KBM-7 (cell line): ENCODE measurements at regions not wholly inside any gene's neighbourhood (a gene's known extent, or its start where the extent isn't known, plus 50 kb on each side); places are given as distances from the start of the nearest gene placed in this dataset.

ENCODE experiments used
- DNase-seq: peaks from one replicate; pipeline ENCODE4 v3.0.0-alpha.2; 2015
- in situ Hi-C: fragments of 300-500 bp; cut with MboI; formaldehyde crosslinking; loops from 2 replicates; pipeline ENCODE4 v1.14.3; 2020; ENCODE audit warnings: low sequenced_read_pairs, low pct_unique_long_range_greater_than_20kb, mixed read lengths

DNA sequence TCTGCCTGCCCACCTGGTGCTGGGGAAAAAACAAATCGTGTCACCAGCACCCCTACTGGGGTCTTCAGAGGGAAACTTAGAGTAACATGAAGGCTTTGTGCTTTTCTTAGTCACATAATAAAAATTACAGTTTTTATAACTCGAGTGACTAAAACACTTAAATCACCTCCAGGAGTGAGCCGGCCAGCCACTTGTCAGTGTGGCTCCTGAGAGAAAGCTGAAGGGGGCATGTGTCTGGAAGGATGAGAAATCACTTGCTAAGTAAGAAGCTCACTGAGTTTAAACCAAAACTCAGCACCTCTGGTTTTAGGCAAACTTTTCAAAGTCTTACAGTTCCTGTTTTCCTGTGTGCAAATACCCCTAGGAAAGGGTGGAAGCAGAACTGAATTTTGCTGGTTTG lies 372.2 kb downstream of the CDH26 start:
- DNase-seq, result no peak
- in situ Hi-C loops, result no loop called here

DNA sequence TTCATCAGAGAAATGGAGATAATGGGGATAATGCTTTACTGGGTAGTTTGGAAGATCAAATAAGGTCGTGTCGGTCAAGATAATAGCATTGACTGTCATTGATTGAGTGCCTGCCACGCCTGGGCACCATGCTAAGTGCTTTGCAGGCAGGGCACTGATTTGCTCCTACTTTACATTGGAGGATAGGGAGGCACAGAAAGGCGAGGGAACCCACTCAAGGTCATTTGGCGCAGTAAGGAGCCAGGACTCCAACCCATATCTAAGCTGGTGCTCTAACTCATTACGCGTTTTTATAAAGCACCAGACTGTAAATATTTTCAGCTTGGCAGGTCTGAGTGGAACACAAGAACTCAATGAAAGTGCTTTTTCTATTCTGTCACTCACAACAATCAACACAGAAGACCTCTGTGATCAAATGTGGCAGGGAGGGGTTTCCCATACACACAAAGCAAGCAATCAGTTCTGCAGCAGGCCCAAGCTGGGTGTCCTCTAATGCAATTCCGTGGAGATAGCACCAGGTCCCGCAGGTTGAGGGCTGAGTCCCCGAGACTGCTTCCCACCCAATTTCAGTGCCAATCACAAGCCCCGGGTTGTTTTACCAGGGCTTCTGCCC lies 373.6 kb downstream of the CDH26 start:
- DNase-seq, result no peak
- in situ Hi-C loops, result no loop called here

DNA sequence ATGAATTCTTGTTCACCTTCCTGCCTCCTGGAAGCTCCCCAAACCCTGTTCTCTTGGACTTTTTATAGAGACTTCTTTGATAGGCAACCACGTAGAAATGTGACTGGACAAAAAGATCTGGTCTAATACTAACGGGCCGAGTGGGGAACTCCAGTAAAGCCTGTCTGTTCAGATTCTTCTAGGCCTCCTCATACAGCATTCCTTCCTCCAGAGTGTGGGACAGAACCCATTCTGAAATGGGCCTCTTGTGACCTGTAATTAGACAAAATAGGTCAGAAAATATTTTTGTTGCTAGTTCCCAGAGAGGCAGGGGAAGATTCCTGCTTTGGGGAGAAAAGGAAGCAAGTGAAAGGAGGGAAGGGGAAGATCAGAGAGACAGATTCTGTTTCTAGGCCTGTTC lies 374.3 kb downstream of the CDH26 start:
- DNase-seq, result no peak
- in situ Hi-C loops, result no loop called here

DNA sequence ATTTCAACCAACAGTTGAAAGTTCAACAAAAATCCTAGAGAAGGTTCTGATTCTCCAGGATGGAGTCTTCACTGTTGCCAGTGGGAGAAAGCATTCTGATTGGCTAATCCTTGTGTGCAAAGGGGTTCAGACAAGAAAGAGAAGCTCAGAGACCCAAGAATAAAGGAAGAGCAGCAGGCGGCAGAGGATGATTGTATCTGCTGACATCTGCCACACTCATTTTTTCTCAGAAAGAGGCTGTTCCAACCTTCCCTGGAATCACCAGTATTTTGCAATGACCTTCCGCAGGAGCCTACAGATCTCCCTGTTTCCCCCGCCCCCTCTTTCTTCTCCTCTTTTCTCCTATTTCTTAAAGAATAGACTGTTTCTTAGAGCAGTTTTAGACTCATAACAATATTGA lies 376.7 kb downstream of the CDH26 start:
- no peak for DNase-seq
- in situ Hi-C loops, result no loop called here

DNA sequence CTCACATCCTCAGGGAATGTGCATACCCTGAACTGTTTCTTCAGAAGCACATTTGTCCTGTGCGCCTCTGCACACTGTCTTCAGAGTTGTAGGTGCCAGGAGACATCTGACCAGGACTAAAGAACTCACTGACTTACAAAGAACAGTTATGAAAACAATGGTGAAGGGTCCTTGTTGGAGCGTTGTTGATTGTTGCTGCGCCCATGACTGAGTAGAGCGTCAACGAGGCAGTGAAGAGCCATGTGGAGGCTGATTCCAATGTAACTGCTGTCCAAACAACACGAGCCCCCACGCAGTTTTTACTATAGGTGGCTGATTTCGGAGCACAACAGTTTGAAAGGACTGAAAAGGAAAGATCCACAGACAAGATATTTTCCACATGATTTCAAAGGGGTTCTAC lies 380.3 kb downstream of the CDH26 start:
- DNase-seq, result no peak
- in situ Hi-C loops, result no loop called here

DNA sequence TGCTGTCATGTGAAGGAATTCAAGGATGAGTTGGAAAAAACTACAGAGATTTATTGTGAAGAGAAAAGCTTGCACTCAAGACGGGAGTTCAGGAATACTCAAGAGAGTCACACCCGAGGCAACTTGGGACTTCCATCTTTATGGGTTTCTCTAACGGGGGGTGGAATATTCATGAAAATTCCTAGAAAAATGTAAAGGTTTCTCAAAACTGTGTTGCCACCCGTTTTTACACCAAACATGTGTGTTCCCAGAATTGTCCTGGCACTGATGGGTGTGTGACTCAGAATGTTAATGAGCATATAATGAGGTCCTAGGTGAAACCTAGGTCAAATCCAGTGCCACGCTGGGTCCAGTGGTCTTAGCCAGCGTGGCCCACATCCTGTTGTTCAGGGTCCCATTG lies 381.5 kb downstream of the CDH26 start:
- in situ Hi-C loops, result no loop called here
- no peak for DNase-seq

DNA sequence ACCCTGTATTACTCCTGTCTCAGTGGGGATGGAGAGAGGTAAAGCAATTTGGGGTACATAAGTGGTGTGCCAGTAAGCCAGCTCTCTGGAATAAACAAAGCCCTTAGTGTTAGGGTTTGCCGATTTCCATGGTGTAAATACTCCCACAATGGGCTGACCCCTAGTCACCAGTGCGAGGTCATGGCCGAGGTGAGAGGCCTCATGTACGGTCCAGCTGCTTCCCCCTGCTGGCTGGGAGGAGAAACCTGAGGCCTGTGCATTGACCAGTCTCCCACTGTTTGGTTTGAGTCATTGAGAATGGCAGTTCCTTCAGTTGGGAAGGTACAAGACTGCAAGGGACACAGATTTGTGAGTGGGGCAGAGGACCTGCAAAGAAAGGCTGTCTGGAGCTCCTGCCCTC lies 382.0 kb downstream of the CDH26 start:
- in situ Hi-C loops, result no loop called here
- no peak for DNase-seq

DNA sequence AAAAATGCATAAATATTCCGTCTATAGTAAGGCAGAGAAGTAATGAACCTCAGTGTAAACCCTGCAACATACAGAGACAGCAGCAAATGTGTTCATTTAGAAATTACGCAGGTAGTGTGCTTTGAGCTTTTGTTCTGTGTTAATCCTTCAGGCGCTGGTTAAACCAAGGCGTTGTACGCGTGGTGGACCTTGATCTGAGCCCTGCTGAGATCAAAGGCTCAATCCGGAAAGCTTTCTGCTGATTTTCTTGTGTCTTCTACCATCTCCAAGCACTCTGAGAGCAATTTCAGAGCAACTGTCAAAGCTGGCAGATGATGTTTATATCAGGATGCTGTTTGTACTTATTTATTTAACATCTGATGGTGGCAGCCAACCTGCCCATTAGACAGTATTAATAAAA lies 382.8 kb downstream of the CDH26 start:
- in situ Hi-C loops, result no loop called here
- DNase-seq, result no peak

DNA sequence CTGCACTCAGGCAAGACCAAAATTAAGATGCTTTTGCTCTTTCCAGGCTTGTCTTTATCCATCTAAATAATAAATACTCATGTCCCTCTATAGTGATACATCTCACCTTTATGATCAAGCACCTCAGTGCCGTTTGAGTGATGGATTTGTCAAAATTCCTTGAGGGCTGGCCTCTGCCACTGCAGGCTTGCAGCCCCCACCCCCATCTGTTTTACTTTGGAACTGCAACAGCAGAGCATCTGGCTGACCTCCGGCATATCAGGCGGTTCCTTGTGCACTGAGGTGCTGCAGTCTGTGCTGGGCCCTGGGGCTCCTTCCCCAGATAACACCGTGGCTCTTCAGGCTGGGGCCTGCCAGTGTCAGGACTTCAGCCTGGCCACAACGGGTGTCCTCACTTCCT lies 386.9 kb downstream of the CDH26 start:
- no peak for DNase-seq
- in situ Hi-C loops, result no loop called here

DNA sequence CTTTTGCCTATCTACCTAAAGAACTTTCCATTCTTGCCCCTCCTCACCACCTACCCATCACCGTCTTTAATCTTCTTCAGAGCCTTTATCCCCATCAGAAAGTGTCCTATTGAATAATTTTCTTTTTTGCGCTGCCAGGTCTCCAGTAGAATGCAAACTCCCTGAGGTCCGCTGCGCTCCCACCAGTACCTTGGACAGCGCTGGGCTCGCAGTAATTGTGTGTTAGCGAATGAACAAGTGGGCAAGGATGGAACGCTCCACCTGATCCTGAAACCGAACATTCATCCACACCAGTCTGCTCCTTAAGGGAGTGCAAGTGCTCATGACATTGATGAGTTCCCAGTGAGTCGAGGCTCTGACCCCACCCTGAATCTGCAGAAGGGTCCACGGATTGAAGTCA lies 391.2 kb downstream of the CDH26 start:
- in situ Hi-C loops, result no loop called here
- DNase-seq, result no peak

DNA sequence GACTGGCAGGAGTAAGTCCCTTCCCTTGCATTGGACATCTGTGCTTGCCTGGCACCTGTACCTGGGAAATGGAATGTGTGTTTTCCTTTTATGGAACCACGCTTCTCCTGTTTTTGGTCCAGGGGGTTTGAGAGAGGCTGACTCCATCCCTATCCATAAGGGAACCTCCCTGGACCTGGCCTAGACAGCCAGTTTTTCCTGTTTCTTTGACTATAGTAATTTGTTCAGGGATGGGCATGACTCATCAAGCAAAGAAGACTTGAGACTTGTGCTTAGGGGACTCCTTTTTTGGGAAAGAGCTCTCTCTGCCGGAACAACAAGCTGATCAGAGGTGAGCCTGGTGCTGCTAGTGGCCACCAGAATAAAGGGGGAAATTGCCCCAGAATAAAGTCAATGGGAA lies 393.8 kb downstream of the CDH26 start:
- in situ Hi-C loops, result no loop called here
- no peak for DNase-seq

DNA sequence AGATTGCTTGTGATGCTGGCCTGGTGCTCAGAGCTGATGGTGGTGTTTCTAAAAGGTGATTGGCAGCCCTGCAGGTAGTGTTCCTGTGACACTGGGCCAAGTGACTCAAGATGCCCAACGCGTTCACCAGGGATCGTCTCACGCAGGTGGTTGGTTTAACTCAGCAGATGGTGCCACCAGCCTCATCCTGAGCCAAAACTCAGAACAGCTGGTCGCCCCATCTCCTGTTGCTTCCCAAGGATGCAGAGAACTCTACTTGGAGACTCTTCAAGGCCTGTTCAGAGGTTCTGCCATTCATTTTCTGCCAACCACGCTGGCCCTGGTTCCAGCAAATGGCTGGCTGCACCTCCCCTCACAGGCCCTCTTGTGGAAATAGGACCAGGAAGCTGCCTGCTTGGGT lies 394.4 kb downstream of the CDH26 start:
- in situ Hi-C loops, result no loop called here

DNA sequence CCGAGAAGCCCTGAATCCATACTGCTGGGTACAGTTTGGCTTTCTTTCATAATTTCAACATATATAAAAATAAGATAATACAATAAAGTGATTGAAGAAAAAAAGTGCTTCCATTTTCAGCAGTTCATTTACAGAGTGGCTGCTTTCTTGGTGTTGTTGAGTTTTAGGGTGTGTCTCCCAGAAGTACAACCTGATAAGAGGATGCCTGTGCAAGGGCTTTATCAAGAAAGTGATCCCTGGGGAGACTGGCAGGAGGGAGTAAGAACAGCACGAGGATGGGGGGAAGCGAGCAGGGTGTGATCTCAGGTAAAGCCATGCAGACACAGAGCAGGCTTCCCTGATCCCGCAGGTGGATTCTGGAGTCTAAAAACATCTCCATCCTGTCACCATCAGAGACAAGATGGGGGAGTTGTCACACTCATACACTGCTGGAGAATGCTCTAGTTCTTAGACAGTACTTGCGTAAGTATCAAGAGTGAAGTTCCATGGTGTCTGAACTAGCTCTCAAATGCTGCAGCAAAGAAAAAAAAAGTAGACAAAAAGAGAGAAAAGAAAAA lies 395.9 kb downstream of the CDH26 start:
- in situ Hi-C loops, result no loop called here

More for the DNA sequence above, 394.4 kb downstream of the CDH26 start:
- DNase-seq, result no peak

DNA sequence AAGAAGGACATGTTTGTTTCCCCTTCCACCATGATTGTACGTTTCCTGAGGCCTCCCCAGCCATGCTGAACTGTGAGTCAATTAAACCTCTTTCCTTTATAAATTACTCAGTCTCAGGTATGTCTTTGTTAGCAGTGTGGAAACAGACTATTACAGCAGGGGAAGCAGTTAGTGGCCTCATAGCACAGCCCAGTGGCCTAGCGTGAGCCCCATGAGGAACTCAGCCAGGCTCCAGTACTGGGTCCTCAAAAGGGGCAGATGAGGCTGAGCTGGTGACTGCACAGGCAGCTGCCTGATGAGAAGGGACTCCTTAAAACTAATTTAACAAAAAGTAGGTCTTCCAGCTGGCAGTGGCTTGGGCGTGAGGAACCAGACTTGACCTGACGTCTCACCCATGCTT lies 399.9 kb downstream of the CDH26 start:
- no peak for DNase-seq
- in situ Hi-C loops, result no loop called here

More for the DNA sequence above, 395.9 kb downstream of the CDH26 start:
- no peak for DNase-seq

DNA sequence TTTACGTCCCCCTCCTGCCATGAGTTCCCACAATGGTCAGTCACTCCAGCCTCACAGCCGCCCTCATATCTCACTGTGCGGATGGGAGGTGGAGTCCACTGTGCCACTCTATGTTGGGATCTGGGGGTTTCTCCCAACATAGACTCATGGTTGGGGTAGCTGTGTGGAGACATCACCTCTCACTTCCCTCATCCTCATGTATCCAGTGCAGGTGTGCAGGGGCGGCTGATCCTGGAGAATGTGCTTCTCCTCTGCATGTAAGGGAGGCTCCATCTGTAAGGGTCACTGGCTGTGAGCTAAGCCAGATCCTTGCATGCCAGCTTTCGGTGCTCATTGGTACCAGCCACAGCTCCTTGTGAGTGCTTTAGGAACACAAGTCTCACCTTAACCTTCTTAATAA lies 400.8 kb downstream of the CDH26 start:
- in situ Hi-C loops, result no loop called here
- DNase-seq, result no peak

DNA sequence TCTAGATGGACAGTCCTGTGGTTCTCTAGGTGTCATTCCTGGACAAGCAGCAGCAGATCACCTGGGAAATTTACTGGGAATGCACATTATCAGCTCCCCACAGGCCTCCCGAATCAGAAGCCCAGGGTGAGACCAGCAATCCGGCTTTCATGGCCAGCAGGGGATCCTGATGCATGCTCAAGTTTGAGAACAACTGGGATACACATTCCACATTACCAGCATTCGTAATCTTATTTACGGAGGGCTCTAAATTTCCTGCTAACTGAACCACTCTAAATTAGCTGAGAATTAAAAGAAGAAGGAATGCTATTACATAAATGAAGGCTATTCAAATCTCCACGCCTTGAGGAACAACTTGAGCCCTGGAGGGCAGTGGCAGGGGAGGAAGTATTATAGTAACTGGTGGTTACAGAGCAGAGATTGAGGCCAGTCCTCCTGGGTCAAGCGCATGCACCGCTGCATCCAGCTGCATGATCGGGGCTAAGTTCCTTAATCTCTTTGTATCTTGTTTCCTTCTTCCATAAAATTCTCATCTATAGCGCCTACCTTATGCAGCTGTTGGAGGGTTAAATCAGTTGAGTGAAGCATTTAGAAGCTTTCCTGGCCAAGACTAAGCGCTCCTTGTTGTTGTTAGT lies 403.7 kb downstream of the CDH26 start:
- DNase-seq, result no peak
- in situ Hi-C loops, result no loop called here

DNA sequence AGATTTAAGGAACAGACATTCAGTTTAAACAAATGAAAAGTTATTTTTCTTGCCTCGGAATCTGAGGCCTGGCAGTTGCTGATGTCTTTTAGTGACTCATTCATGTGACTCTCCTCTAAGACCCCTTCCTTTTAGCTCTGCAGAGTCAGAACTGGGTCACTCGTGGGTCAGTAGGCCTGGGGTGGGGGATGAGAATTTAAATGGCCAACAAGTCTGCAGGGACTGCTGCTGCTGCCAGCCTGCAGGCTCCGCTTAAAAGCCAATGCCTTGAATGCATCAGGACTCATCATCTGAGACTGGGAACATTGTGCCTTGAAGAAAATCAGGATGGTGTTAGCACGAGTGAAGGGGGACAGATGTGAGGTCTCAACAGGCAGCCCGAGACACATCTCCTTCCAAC lies 404.3 kb downstream of the CDH26 start:
- in situ Hi-C loops, result no loop called here
- DNase-seq, result no peak

DNA sequence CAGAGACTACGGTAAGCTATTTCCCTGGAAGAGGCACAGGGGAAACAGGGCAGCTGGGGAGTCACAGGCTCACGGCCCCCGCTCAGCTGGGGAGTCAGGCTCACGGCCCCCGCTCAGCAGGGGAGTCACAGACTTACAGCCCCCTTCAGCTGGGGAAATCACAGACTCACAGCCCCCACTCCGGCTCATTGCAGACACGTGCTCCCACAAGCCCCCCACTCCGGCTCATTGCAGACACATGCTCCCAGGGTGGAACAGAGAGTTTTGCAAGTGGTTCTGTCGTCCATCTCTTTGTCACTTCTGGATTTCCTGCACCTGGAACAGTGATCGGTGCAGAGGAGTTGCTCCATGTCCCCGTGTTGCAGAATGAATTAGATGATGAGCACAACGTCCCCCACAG lies 405.5 kb downstream of the CDH26 start:
- no peak for DNase-seq
- in situ Hi-C loops, result no loop called here

DNA sequence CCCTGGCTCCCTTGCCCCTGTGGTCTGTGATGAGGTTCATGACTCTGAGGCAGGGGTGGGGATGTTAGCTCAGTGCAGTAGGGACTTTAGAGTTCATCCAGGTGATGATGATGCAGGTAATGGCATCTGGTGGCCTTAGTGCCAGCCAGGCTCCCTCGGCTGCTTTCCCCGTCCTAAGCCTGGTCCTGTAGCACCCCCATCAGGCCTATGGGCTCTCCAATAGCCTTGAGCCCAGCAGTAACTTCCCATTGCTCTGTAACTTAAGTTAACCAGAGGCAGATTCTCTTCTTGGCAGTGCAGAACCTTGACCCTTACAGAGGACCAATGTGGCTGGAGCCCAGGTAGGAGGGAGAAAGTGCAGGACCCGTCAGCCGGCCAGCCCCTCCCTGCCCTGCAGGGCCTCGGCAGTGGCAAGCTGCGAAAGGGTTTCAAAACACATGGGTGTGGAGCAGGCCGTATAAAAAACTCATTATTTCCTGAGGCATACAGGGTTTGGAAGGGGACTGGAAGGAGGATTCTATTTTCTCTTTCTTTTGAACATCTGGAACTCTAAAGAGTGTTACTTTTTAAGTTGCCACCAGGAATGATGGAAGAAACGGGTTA lies 406.9 kb downstream of the CDH26 start:
- no peak for DNase-seq
- in situ Hi-C loops, result no loop called here

DNA sequence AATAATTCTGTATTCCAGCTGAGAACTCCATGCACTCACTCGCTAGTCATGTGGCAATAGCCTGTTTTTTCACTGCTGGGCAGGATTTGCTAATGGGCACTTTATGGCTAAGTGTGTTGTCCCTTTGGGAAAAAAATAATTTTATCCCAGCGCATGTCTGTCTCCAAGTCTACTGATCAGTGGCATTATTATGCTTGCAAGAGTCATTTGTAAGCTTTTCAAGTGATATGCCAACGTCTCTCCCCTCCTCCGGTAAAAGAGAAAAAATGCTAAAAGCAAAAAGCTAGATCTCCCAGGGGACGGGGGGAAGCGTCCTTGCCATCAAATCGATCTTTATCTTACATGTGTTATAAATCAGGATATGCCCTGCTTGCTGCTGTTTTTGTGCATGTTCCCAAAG lies 407.7 kb downstream of the CDH26 start:
- no peak for DNase-seq
- in situ Hi-C loops, result no loop called here

DNA sequence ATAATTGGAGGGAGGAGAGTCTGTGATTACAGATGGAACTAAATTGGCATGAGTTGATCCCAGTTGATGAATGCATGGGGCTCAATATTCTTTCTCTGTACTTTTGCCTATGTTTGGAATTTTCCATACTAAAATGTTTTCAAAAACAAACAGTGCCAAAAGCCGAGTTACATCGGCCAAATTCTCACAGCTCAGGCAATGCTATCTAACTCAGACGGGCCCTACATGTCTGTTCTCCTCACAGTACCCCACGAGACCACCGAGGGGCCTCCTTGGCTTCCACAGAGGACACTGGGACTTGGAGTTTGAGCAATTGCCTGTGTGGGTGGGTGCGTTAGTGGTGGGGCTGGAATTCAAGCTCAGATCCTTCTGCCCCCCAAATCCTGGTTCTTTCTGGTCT lies 413.2 kb downstream of the CDH26 start:
- in situ Hi-C loops, result no loop called here

More for the DNA sequence above, 413.2 kb downstream of the CDH26 start:
- DNase-seq, result no peak
